Right lobe of liver (tissue), 6 donors: ENCODE measurements at regions not wholly inside any gene's neighbourhood (a gene's known extent, or its start where the extent isn't known, plus 50 kb on each side); places are given as distances from the start of the nearest gene placed in this dataset.

Experiments
- ATAC-seq, 4 donors: fragments of 200-7000 bp; cut with Tn5 transposase; one replicate each; pipeline ENCODE4 v1.9.1; 2020; ENCODE audit warnings: mild to moderate bottlenecking in 4 of 4, moderate library complexity in 4 of 4
- DNase-seq, 3 donors: peaks; one replicate each; pipeline ENCODE4 v3.0.0-alpha.2; 2020
- H3K27ac ChIP-seq, 3 donors: fragments of 200-600 bp; one replicate each; pipeline ENCODE4 v1.8.0; 2022
- H3K27me3 ChIP-seq, 2 donors: fragments of 200-600 bp; one replicate each; pipeline ENCODE4 v1.8.0; 2022
- H3K36me3 ChIP-seq, 4 donors: fragments of 200-600 bp; sonication (generic) in 1 of 4; one replicate each; pipeline versions ENCODE4 v1.5.1 to v1.8.0; 2017 to 2022; ENCODE audit warnings: control low read depth in 1 of 4
- H3K4me1 ChIP-seq, 4 donors: fragments of 200-600 bp; sonication (generic) in 1 of 4; one replicate each; pipeline versions ENCODE4 v1.5.1 to v1.8.0; 2017 to 2022; ENCODE audit warnings: control low read depth in 1 of 4
- H3K4me3 ChIP-seq, 3 donors: fragments of 200-600 bp; one replicate each; pipeline ENCODE4 v1.8.0; 2022
- H3K9me3 ChIP-seq, 4 donors: fragments of 200-600 bp; sonication (generic) in 1 of 4; one replicate each; pipeline versions ENCODE4 v1.5.1 to v1.8.0; 2017 to 2022; ENCODE audit warnings: control low read depth in 1 of 4
- POLR2A ChIP-seq: fragments of 450-650 bp; IDR thresholded peaks from one replicate; pipeline ENCODE4 v1.6.1; 2017; ENCODE audit warnings: antibody characterized with exemption, mild to moderate bottlenecking
- WGBS: methylation state at CpG from one replicate; pipeline ENCODE4 v1.1.6; 2018; ENCODE audit warnings: low coverage, low lambda C conversion rate; ENCODE audit not compliant: insufficient coverage; ENCODE audit errors: missing lambda C conversion rate; 5-methylcytosine and 5-hydroxymethylcytosine counted together
- intact Hi-C, 2 donors: fragments of 100-400 bp; cut with DNase I; formaldehyde crosslinking; loops; one replicate each; pipeline versions ENCODE4 v1.11.2 to v1.14.1; 2022
- TF ChIP-seq, protein P1 (sequence below), 4 donors: fragments of 200-600 bp in 3 of 4; fragments of 450-650 bp in 1 of 4; IDR thresholded peaks; one replicate each; pipeline versions ENCODE4 v1.5.1 to v1.8.0; 2016 to 2022; ENCODE audit warnings: antibody characterized with exemption in 4 of 4, mild to moderate bottlenecking in 2 of 4
- donor health status: DM: no; HTN: yes; CAD: no.
- donor health status: DM: no; HTN: no; CAD: no.
- donor health status: DM: no; HTN: no; CAD: no.
- donor health status: DM: no; HTN: yes; CAD: no.
- donor health status: DM: no; HTN: yes; CAD: no.

DNA sequence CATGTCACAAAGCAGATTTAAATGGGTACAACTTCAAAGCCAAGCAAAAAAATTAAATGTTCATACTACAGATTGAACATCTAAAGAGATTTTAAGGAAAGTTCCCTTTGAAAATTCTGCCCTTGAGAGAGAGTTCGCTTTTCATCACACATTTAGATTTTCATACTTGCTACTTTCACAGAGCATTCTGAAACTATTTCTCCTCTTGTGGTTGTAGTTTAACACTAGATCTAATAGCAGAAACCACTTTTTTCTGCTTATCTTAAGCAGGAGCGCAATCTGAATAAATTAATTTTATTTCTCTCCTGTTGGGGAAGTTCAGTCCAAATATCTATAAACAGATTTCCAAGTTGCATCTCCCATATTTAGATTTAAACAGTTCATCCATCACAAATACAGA, 173.3 kb upstream of the RASA1 start:
- no peaks in the 10 kb centered on the region for H3K4me1 ChIP-seq
- no peak for ATAC-seq
- no peaks in the 10 kb centered on the region for H3K9me3 ChIP-seq
- WGBS = 54% methylated on average over 2 of the region's 2 CpGs
- TF ChIP-seq, protein P1, sequence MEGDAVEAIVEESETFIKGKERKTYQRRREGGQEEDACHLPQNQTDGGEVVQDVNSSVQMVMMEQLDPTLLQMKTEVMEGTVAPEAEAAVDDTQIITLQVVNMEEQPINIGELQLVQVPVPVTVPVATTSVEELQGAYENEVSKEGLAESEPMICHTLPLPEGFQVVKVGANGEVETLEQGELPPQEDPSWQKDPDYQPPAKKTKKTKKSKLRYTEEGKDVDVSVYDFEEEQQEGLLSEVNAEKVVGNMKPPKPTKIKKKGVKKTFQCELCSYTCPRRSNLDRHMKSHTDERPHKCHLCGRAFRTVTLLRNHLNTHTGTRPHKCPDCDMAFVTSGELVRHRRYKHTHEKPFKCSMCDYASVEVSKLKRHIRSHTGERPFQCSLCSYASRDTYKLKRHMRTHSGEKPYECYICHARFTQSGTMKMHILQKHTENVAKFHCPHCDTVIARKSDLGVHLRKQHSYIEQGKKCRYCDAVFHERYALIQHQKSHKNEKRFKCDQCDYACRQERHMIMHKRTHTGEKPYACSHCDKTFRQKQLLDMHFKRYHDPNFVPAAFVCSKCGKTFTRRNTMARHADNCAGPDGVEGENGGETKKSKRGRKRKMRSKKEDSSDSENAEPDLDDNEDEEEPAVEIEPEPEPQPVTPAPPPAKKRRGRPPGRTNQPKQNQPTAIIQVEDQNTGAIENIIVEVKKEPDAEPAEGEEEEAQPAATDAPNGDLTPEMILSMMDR (IDR thresholded peaks at IDR 0.05) = no peak
- DNase-seq = no peak
- no peak overlapping the region for H3K27ac ChIP-seq
- no peaks in the 10 kb centered on the region for H3K27me3 ChIP-seq
- H3K36me3 ChIP-seq = no peaks in the 10 kb centered on the region
- H3K4me3 ChIP-seq = no peak overlapping the region
- intact Hi-C loops = no loop called here

GRCh38 chr5:87094833-87095232, 172.8 kb upstream of the RASA1 start:
- Histone ChIP-seq H3K9me3 (no peaks in the 10 kb centered on the region), H3K27me3 (no peaks in the 10 kb centered on the region), H3K36me3 (no peaks in the 10 kb centered on the region), H3K4me3 (no peak overlapping the region), H3K27ac (no peak overlapping the region), H3K4me1 (no peaks in the 10 kb centered on the region)
- TF ChIP-seq, protein P1 (IDR thresholded peaks at IDR 0.05) = no peak
- TF ChIP-seq POLR2A = no peak
- 45% methylated on average over 4 of the region's 4 CpGs for WGBS
- DNase-seq (no peak), ATAC-seq (no peak)
- intact Hi-C loops = no loop called here

- no peaks in the 10 kb centered on the region for H3K36me3 ChIP-seq
- H3K4me1 ChIP-seq = no peaks in the 10 kb centered on the region
- H3K27me3 ChIP-seq = no peaks in the 10 kb centered on the region
- H3K9me3 ChIP-seq = no peaks in the 10 kb centered on the region
- 45% methylated on average over 1 of the region's 1 CpG for WGBS
- TF ChIP-seq, protein P1 (IDR thresholded peaks at IDR 0.05) = no peak
- no peak overlapping the region for H3K4me3 ChIP-seq
- intact Hi-C loops = no loop called here
- no peak for DNase-seq
- no peak for ATAC-seq
- H3K27ac ChIP-seq = no peak overlapping the region
These were observed 171.9 kb upstream of the RASA1 start for GRCh38 chr5:87095787-87096186.

DNA sequence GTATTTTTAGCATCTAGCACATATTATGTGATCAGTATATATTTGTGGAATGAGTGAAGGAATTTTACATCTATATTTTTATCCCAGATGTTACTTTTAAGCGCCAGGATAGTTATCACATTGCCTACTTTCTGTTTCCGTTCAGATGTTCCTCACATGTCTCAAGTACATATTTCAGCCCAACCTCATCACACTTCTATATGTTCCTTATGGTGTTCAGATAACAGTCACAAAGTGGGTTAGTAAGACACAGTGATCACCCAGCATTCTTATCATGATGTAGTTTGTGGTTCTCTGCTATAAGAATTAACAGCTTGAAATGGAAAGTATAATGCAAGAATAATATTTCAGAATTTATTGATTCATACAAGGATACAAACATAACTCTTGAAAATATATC, 170.0 kb upstream of the RASA1 start:
- TF ChIP-seq, protein P1 (IDR thresholded peaks at IDR 0.05) = no peak
- TF ChIP-seq POLR2A = no peak
- DNase-seq (no peak), ATAC-seq (no peak)
- WGBS = 61% methylated on average over 2 of the region's 2 CpGs
- intact Hi-C loops = no loop called here
- Histone ChIP-seq H3K27ac (no peak overlapping the region), H3K36me3 (no peaks in the 10 kb centered on the region), H3K4me3 (no peak overlapping the region), H3K4me1 (no peaks in the 10 kb centered on the region), H3K27me3 (no peaks in the 10 kb centered on the region), H3K9me3 (no peaks in the 10 kb centered on the region)

DNA sequence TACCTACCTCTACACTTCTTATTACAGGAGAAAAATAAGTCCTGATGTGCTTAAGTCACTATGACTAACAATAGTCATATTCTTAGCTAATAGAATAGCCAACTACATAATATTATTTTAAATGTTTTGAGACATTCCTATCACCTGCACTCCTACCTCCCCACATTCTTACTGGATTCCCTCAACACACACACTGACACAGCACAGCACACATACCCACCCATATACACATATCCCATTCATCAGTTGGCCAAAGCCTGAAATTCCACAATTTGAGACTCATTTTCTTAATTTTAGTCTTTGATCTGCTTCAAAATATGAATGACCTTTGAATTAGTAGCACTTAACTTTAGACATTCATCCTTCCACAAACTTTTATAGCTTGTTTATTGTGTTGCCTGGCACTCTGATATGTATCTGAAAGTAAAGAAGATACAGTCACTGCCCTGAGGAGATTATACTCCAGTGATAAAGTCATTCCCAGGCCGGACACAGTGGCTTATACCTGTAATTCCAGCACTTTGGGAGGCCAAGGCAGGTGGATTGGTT, 168.3 kb upstream of the RASA1 start:
- DNase-seq = no peak
- 45% methylated on average over 1 of the region's 1 CpG for WGBS

More for the DNA sequence above, 168.3 kb upstream of the RASA1 start:
- intact Hi-C loops = no loop called here
- Histone ChIP-seq H3K36me3 (no peaks in the 10 kb centered on the region), H3K4me1 (no peaks in the 10 kb centered on the region), H3K27me3 (no peaks in the 10 kb centered on the region), H3K4me3 (no peak overlapping the region), H3K27ac (no peak overlapping the region), H3K9me3 (no peaks in the 10 kb centered on the region)
- TF ChIP-seq, protein P1 (IDR thresholded peaks at IDR 0.05) = no peak
- no peak for TF ChIP-seq POLR2A
- ATAC-seq = no peak
